Fibroblast of lung (primary cell): ENCODE measurements at regions not wholly inside any gene's neighbourhood (a gene's known extent, or its start where the extent isn't known, plus 50 kb on each side); places are given as distances from the start of the nearest gene placed in this dataset.
"Not testable (repeated sequence)": the region's sequence is repeated elsewhere in the genome, so short reads cannot be mapped to it uniquely, and the experiment has no call there.

Experiments
- DNase-seq, 2 donors: peaks; one replicate each; pipeline versions ENCODE4 v3.0.0 to v3.0.0-alpha.2; 2010; ENCODE audit warnings: low read depth in 2 of 2
- H2AFZ ChIP-seq: 2 replicates; pipeline ENCODE4 v1.5.1; 2012; ENCODE audit warnings: low read length, control low read depth, inconsistent platforms
- H3K27ac ChIP-seq: 2 replicates; pipeline ENCODE4 v1.5.1; 2011; ENCODE audit warnings: low read length, control low read depth; ENCODE audit not compliant: insufficient read depth
- H3K27me3 ChIP-seq: 2 replicates; pipeline ENCODE4 v1.5.1; 2011; ENCODE audit warnings: mild to moderate bottlenecking, low read length; ENCODE audit not compliant: control insufficient read depth, insufficient read depth
- H3K36me3 ChIP-seq: 2 replicates; pipeline ENCODE4 v1.5.1; 2011; ENCODE audit warnings: low read length; ENCODE audit not compliant: control insufficient read depth, insufficient read depth
- H3K4me1 ChIP-seq: 2 replicates; pipeline ENCODE4 v1.5.1; 2011; ENCODE audit warnings: low read length; ENCODE audit not compliant: control insufficient read depth, insufficient read depth; ENCODE audit errors: extremely low read depth
- H3K4me2 ChIP-seq: 2 replicates; pipeline ENCODE4 v1.5.1; 2011; ENCODE audit warnings: low read length, control low read depth; ENCODE audit not compliant: insufficient read depth; ENCODE audit errors: extremely low read depth
- H3K4me3 ChIP-seq, 4 experiments: fragments of 200-600 bp in 1 of 4; sonication (generic) in 1 of 4; replicated peaks in 1 of 4; 2 replicates each; pipeline ENCODE4 v1.5.1; 2011 to 2016; ENCODE audit warnings: low read length in 4 of 4, low read depth in 3 of 4, mild to moderate bottlenecking in 3 of 4, control low read depth in 2 of 4, inconsistent platforms in 1 of 4, mixed read lengths in 1 of 4; ENCODE audit not compliant: insufficient read depth in 1 of 4; ENCODE audit errors: control extremely low read depth in 1 of 4
- H3K79me2 ChIP-seq: 2 replicates; pipeline ENCODE4 v1.5.1; 2012; ENCODE audit warnings: mild to moderate bottlenecking, low read length, inconsistent platforms; ENCODE audit not compliant: control insufficient read depth, insufficient read depth
- H3K9ac ChIP-seq: 2 replicates; pipeline ENCODE4 v1.5.1; 2011; ENCODE audit warnings: mild to moderate bottlenecking, low read length, control low read depth; ENCODE audit not compliant: insufficient read depth
- H3K9me3 ChIP-seq: 2 replicates; pipeline ENCODE4 v1.5.1; 2012; ENCODE audit warnings: low read depth, low read length; ENCODE audit not compliant: control insufficient read depth, insufficient read depth
- H4K20me1 ChIP-seq: 2 replicates; pipeline ENCODE4 v1.5.1; 2011; ENCODE audit warnings: low read length; ENCODE audit not compliant: control insufficient read depth, insufficient read depth; ENCODE audit errors: extremely low read depth
- EZH2 ChIP-seq: IDR thresholded peaks from 2 replicates; pipeline ENCODE4 v1.5.1; 2012; ENCODE audit warnings: low read length, control low read depth, mild to moderate bottlenecking; ENCODE audit errors: missing control alignments
- TF ChIP-seq, protein P1 (sequence below), 2 donors: IDR thresholded peaks in 1 of 2; conservative IDR thresholded peaks in 1 of 2; 1 replicate in 1 of 2; 2 replicates in 1 of 2; pipeline ENCODE4 v1.5.1; 2011 to 2012; ENCODE audit warnings: low read length in 2 of 2, control low read depth in 1 of 2, inconsistent platforms in 1 of 2, low read depth in 1 of 2, mild to moderate bottlenecking in 1 of 2

- Histone ChIP-seq H3K9ac (no peak overlapping the region), H3K4me1 (no peaks in the 10 kb centered on the region), H3K36me3 (no peaks in the 10 kb centered on the region), H3K4me2 (no peak overlapping the region), H2AFZ (no peak overlapping the region), H3K9me3 (no peaks in the 10 kb centered on the region), H3K4me3 (no peak overlapping the region), H4K20me1 (no peaks in the 10 kb centered on the region), H3K27me3 (no peaks in the 10 kb centered on the region), H3K79me2 (no peaks in the 10 kb centered on the region), H3K27ac (no peak overlapping the region)
- no peak for TF ChIP-seq EZH2
- TF ChIP-seq, protein P1, sequence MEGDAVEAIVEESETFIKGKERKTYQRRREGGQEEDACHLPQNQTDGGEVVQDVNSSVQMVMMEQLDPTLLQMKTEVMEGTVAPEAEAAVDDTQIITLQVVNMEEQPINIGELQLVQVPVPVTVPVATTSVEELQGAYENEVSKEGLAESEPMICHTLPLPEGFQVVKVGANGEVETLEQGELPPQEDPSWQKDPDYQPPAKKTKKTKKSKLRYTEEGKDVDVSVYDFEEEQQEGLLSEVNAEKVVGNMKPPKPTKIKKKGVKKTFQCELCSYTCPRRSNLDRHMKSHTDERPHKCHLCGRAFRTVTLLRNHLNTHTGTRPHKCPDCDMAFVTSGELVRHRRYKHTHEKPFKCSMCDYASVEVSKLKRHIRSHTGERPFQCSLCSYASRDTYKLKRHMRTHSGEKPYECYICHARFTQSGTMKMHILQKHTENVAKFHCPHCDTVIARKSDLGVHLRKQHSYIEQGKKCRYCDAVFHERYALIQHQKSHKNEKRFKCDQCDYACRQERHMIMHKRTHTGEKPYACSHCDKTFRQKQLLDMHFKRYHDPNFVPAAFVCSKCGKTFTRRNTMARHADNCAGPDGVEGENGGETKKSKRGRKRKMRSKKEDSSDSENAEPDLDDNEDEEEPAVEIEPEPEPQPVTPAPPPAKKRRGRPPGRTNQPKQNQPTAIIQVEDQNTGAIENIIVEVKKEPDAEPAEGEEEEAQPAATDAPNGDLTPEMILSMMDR (conservative IDR thresholded peaks at IDR 0.05 in 1 of 2, IDR thresholded peaks at IDR 0.05 in 1 of 2; ENCODE audit: low read depth in 1 of 2, low read length in 2 of 2) = no peak
- no peak for DNase-seq
These were observed 443.3 kb downstream of the AGTPBP1 start for GRCh38 chr9:85298499-85298898.

- H2AFZ ChIP-seq, H3K9ac ChIP-seq, H3K27ac ChIP-seq, H3K27me3 ChIP-seq, H3K79me2 ChIP-seq, H3K9me3 ChIP-seq, H4K20me1 ChIP-seq, H3K4me3 ChIP-seq, H3K4me2 ChIP-seq, H3K36me3 ChIP-seq, H3K4me1 ChIP-seq, DNase-seq: not testable (repeated sequence)
These were observed 446.5 kb downstream of the AGTPBP1 start for GRCh38 chr9:85295244-85295643.

DNA sequence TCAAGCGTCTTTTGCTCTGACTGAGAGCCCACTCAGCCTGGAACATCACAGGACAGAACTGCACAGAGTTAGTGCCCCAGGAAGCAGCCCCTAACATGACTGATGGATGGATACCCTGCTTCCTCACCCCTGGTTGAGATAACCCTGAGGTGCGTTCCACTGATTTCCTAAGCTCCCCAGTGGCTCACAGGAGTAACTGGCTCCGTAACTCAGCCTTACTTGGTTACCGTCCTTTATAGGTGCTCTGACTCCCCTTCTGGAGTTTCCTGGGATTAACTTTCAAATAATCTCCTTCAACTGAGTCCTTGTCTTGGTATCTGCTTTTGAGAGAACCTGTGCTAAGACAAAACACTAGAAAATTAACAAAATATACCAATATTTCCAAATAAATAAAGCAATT is 449.5 kb downstream of the AGTPBP1 start:
- no peaks in the 10 kb centered on the region for H3K4me1 ChIP-seq
- H3K36me3 ChIP-seq = no peaks in the 10 kb centered on the region
- H3K4me2 ChIP-seq = no peak overlapping the region
- H3K79me2 ChIP-seq = no peaks in the 10 kb centered on the region
- no peak for DNase-seq
- H2AFZ ChIP-seq = no peak overlapping the region
- no peak for TF ChIP-seq EZH2
- TF ChIP-seq, protein P1 (conservative IDR thresholded peaks at IDR 0.05 in 1 of 2, IDR thresholded peaks at IDR 0.05 in 1 of 2; ENCODE audit: low read depth in 1 of 2, low read length in 2 of 2) = no peak
- H3K27me3 ChIP-seq = no peaks in the 10 kb centered on the region
- no peaks in the 10 kb centered on the region for H3K9me3 ChIP-seq
- no peak overlapping the region for H3K4me3 ChIP-seq
- no peak overlapping the region for H3K9ac ChIP-seq
- no peak overlapping the region for H3K27ac ChIP-seq
- no peaks in the 10 kb centered on the region for H4K20me1 ChIP-seq
